ENCODE measurements at regions not wholly inside any gene's neighbourhood (a gene's known extent, or its start where the extent isn't known, plus 50 kb on each side); places are given as distances from the start of the nearest gene placed in this dataset.

DNA sequence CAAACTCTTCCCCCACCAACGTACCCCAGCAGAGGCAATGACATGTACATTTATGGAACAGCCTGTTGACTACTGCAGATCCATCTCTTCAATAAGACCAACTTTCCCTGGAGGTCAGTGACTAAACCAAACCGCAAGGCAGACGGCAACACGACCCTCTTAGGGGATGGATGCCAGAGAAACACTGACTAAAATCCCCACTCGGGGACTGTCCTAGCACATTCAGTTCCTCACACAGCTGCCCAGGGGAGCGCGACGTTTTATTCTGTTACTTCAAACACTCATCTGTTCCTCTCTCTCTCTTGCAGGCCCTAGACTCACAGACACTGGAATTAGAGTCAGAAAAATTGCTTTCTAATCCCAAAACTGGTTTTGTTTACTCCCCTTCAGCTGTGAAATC is 146.5 kb upstream of the PRSS1 start:
- CTCF ChIA-PET = interaction anchor here (1.5 to 3.6 kb wide), 4 partner anchors 19 to 208 kb away, joined by 6 to 47 read pairs (median 20); no protein-coding TSS in a partner anchor
- no peak overlapping the region for H3K9ac ChIP-seq (ENCODE audit: low read length)

More for the DNA sequence above, 146.5 kb upstream of the PRSS1 start:
- peaks cover 0 to 7% of the 10 kb centered on the region in 2 experiments; a peak in 1 of 4 replicates for H3K4me1 ChIP-seq (ENCODE audit: control insufficient read depth in 1 of 2, insufficient read depth in 2 of 2, low read length in 2 of 2)
- H2AFZ ChIP-seq (ENCODE audit: low read depth, low read length, poor library complexity, severe bottlenecking) = no peak overlapping the region
- no peak overlapping the region for H3K4me2 ChIP-seq (ENCODE audit: low read length)
- POLR2A ChIA-PET = no interaction called here
- no peaks in the 10 kb centered on the region for H3K79me2 ChIP-seq (ENCODE audit: insufficient read depth, low read length)
- no peak for TF ChIP-seq POLR2AphosphoS5 (IDR thresholded peaks at IDR 0.05; ENCODE audit: low read depth, low read length)
- no peak for TF ChIP-seq POLR2A (IDR thresholded peaks at IDR 0.05; ENCODE audit: borderline replicate concordance, extremely low read depth, insufficient read depth, insufficient read length)
- TF ChIP-seq ELF1 (IDR thresholded peaks at IDR 0.05; ENCODE audit: borderline replicate concordance, low read depth) = no peak
- TF ChIP-seq, protein P1, sequence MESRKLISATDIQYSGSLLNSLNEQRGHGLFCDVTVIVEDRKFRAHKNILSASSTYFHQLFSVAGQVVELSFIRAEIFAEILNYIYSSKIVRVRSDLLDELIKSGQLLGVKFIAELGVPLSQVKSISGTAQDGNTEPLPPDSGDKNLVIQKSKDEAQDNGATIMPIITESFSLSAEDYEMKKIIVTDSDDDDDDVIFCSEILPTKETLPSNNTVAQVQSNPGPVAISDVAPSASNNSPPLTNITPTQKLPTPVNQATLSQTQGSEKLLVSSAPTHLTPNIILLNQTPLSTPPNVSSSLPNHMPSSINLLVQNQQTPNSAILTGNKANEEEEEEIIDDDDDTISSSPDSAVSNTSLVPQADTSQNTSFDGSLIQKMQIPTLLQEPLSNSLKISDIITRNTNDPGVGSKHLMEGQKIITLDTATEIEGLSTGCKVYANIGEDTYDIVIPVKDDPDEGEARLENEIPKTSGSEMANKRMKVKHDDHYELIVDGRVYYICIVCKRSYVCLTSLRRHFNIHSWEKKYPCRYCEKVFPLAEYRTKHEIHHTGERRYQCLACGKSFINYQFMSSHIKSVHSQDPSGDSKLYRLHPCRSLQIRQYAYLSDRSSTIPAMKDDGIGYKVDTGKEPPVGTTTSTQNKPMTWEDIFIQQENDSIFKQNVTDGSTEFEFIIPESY (IDR thresholded peaks at IDR 0.05; ENCODE audit: extremely low read depth, insufficient replicate concordance, low read length) = no peak
- TF ChIP-seq ZFX (IDR thresholded peaks at IDR 0.05) = no peak
- TF ChIP-seq, protein P2, sequence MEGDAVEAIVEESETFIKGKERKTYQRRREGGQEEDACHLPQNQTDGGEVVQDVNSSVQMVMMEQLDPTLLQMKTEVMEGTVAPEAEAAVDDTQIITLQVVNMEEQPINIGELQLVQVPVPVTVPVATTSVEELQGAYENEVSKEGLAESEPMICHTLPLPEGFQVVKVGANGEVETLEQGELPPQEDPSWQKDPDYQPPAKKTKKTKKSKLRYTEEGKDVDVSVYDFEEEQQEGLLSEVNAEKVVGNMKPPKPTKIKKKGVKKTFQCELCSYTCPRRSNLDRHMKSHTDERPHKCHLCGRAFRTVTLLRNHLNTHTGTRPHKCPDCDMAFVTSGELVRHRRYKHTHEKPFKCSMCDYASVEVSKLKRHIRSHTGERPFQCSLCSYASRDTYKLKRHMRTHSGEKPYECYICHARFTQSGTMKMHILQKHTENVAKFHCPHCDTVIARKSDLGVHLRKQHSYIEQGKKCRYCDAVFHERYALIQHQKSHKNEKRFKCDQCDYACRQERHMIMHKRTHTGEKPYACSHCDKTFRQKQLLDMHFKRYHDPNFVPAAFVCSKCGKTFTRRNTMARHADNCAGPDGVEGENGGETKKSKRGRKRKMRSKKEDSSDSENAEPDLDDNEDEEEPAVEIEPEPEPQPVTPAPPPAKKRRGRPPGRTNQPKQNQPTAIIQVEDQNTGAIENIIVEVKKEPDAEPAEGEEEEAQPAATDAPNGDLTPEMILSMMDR (IDR thresholded peaks at IDR 0.05 in 2 of 3, conservative IDR thresholded peaks at IDR 0.05 in 1 of 3; ENCODE audit: borderline replicate concordance in 1 of 3, insufficient read depth in 1 of 3, low read depth in 2 of 3, low read length in 2 of 3) = no peak
- no peak for TF ChIP-seq SIN3A (IDR thresholded peaks at IDR 0.05; ENCODE audit: low read depth)
- no peak for TF ChIP-seq FOSL1 (IDR thresholded peaks at IDR 0.05; ENCODE audit: low read depth)
- no peak for TF ChIP-seq EZH2 (IDR thresholded peaks at IDR 0.05)
- TF ChIP-seq, protein P3, sequence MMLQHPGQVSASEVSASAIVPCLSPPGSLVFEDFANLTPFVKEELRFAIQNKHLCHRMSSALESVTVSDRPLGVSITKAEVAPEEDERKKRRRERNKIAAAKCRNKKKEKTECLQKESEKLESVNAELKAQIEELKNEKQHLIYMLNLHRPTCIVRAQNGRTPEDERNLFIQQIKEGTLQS (IDR thresholded peaks at IDR 0.05) = no peak
- no peak for TF ChIP-seq RAD21 (IDR thresholded peaks at IDR 0.05; ENCODE audit: low read depth)
- TF ChIP-seq, protein P4, sequence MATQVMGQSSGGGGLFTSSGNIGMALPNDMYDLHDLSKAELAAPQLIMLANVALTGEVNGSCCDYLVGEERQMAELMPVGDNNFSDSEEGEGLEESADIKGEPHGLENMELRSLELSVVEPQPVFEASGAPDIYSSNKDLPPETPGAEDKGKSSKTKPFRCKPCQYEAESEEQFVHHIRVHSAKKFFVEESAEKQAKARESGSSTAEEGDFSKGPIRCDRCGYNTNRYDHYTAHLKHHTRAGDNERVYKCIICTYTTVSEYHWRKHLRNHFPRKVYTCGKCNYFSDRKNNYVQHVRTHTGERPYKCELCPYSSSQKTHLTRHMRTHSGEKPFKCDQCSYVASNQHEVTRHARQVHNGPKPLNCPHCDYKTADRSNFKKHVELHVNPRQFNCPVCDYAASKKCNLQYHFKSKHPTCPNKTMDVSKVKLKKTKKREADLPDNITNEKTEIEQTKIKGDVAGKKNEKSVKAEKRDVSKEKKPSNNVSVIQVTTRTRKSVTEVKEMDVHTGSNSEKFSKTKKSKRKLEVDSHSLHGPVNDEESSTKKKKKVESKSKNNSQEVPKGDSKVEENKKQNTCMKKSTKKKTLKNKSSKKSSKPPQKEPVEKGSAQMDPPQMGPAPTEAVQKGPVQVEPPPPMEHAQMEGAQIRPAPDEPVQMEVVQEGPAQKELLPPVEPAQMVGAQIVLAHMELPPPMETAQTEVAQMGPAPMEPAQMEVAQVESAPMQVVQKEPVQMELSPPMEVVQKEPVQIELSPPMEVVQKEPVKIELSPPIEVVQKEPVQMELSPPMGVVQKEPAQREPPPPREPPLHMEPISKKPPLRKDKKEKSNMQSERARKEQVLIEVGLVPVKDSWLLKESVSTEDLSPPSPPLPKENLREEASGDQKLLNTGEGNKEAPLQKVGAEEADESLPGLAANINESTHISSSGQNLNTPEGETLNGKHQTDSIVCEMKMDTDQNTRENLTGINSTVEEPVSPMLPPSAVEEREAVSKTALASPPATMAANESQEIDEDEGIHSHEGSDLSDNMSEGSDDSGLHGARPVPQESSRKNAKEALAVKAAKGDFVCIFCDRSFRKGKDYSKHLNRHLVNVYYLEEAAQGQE (IDR thresholded peaks at IDR 0.05; ENCODE audit: low read depth) = no peak
- TF ChIP-seq CBX3 (IDR thresholded peaks at IDR 0.05; ENCODE audit: low read depth) = no peak
- TF ChIP-seq EGR1 (IDR thresholded peaks at IDR 0.05; ENCODE audit: low read depth) = no peak
- no peak for TF ChIP-seq CEBPB (IDR thresholded peaks at IDR 0.05; ENCODE audit: low read depth)
- TF ChIP-seq SRF (IDR thresholded peaks at IDR 0.05; ENCODE audit: low read depth) = no peak
- no peak for TF ChIP-seq SP1 (IDR thresholded peaks at IDR 0.05; ENCODE audit: low read depth)
- TF ChIP-seq EZH2phosphoT487 (IDR thresholded peaks at IDR 0.05; ENCODE audit: borderline replicate concordance) = no peak
- TF ChIP-seq ZNF274 (IDR thresholded peaks at IDR 0.05; ENCODE audit: low read depth, low read length) = no peak
- H4K20me1 ChIP-seq (ENCODE audit: insufficient read depth) = no peaks in the 10 kb centered on the region
- H3K9me3 ChIP-seq (ENCODE audit: control insufficient read depth in 1 of 2, insufficient read depth in 1 of 2, low read depth in 1 of 2, low read length in 2 of 2) = no peaks in the 10 kb centered on the region
- no TSS peak for BruUV-seq (replicated peaks)
- intact Hi-C loops (cut with micrococcal nuclease) = loop anchor here (2.0 to 10.0 kb wide), 2 partner anchors 180 to 402 kb away; no protein-coding TSS in a partner anchor
- ATAC-seq (no peak), DNase-seq (ENCODE audit: low read depth, low spot score) (no peak)
- H3K9me2 ChIP-seq (ENCODE audit: insufficient read depth) = no peaks in the 10 kb centered on the region
- no peak overlapping the region for H3K27ac ChIP-seq (ENCODE audit: low read depth, low read length)
- H3K27me3 ChIP-seq (ENCODE audit: insufficient read depth, low read length) = no peaks in the 10 kb centered on the region
- H3K36me3 ChIP-seq (ENCODE audit: control insufficient read depth in 1 of 2, insufficient read depth in 2 of 2, low read length in 2 of 2) = no peaks in the 10 kb centered on the region
- RAD21 ChIA-PET (ENCODE audit: low non-redundant PET in 1 of 2, low total read pairs in 2 of 2, uncharacterized antibody in 2 of 2, unreplicated experiment in 2 of 2) = no interaction called here
- no peak overlapping the region for H3K4me3 ChIP-seq (replicated peaks in 1 of 2; ENCODE audit: low read depth in 1 of 2, low read length in 2 of 2)

Measured in HCT116 (cell line).